ENCODE measurements at regions not wholly inside any gene's neighbourhood (a gene's known extent, or its start where the extent isn't known, plus 50 kb on each side); places are given as distances from the start of the nearest gene placed in this dataset.
"Not testable (repeated sequence)": the region's sequence is repeated elsewhere in the genome, so short reads cannot be mapped to it uniquely, and the experiment has no call there.

- DNase-seq, result no peak
Observed at GRCh38 chr15:70522323-70522966, 240.9 kb downstream of the UACA start.

GRCh38 chr15:70521576-70522322, 241.6 kb downstream of the UACA start:
- DNase-seq, result peak; percentile 3

- no peak for DNase-seq
Observed at GRCh38 chr15:70519616-70520015, 243.7 kb downstream of the UACA start.

- DNase-seq, result no peak
Observed at GRCh38 chr15:70519004-70519365, 244.4 kb downstream of the UACA start.

GRCh38 chr15:70518201-70519003, 245.0 kb downstream of the UACA start:
- no peak for DNase-seq

- no peak for DNase-seq
Observed at GRCh38 chr15:70517194-70517590, 246.2 kb downstream of the UACA start.

GRCh38 chr15:70516408-70517193, 246.8 kb downstream of the UACA start:
- no peak for DNase-seq

- DNase-seq, result no peak
Observed at GRCh38 chr15:70514251-70514650, 249.1 kb downstream of the UACA start.

GRCh38 chr15:70513819-70514218, 249.5 kb downstream of the UACA start:
- DNase-seq, result no peak

- DNase-seq, result peak; percentile 58
Observed at GRCh38 chr15:70512772-70513362, 250.5 kb downstream of the UACA start.

- not testable (repeated sequence) for DNase-seq
Observed at GRCh38 chr15:70511972-70512587, 251.3 kb downstream of the UACA start.

GRCh38 chr15:70510433-70510832, 252.9 kb downstream of the UACA start:
- DNase-seq, result no peak

- no peak for DNase-seq
Observed at GRCh38 chr15:70509731-70510143, 253.6 kb downstream of the UACA start.

- DNase-seq, result no peak
Observed at GRCh38 chr15:70509282-70509662, 254.1 kb downstream of the UACA start.

GRCh38 chr15:70508561-70509281, 254.6 kb downstream of the UACA start:
- DNase-seq, result no peak

- no peak for DNase-seq
Observed at GRCh38 chr15:70507772-70508371, 255.5 kb downstream of the UACA start.

- no peak for DNase-seq
Observed at GRCh38 chr15:70505936-70506912, 257.1 kb downstream of the UACA start.

- no peak for DNase-seq
Observed at GRCh38 chr15:70505411-70505919, 257.9 kb downstream of the UACA start.

- no peak for DNase-seq
Observed at GRCh38 chr15:70504988-70505387, 258.4 kb downstream of the UACA start.

Measured in activated CD8-positive, alpha-beta memory T cell treated with anti-CD3 and anti-CD28 coated beads, Interleukin-2, amount 50 U/mL, for 4 hours (primary cell).